Lower leg skin (tissue), 3 donors: ENCODE measurements at regions not wholly inside any gene's neighbourhood (a gene's known extent, or its start where the extent isn't known, plus 50 kb on each side); places are given as distances from the start of the nearest gene placed in this dataset.

ENCODE experiments used
- CTCF ChIP-seq, 3 donors: fragments of 450-650 bp; IDR thresholded peaks; one replicate each; pipeline ENCODE4 v1.5.1; 2016; ENCODE audit warnings: antibody characterized with exemption in 3 of 3, mild to moderate bottlenecking in 3 of 3, moderate library complexity in 2 of 3
- POLR2A ChIP-seq, 2 donors: fragments of 450-650 bp; IDR thresholded peaks; one replicate each; pipeline ENCODE4 v1.6.1; 2016 to 2017; ENCODE audit warnings: antibody characterized with exemption in 2 of 2, mild to moderate bottlenecking in 1 of 2, moderate library complexity in 1 of 2

GRCh38 chr14:54344445-54344844 lies 52.4 kb upstream of the CDKN3 start:
- TF ChIP-seq CTCF (IDR thresholded peaks at IDR 0.05) (no peak), POLR2A (IDR thresholded peaks at IDR 0.05) (no peak)
